HG02981 (cell line): ENCODE measurements at regions not wholly inside any gene's neighbourhood (a gene's known extent, or its start where the extent isn't known, plus 50 kb on each side); places are given as distances from the start of the nearest gene placed in this dataset.
"Not testable (repeated sequence)": the region's sequence is repeated elsewhere in the genome, so short reads cannot be mapped to it uniquely, and the experiment has no call there.

Source experiments
- ATAC-seq: cut with Tn5 transposase; IDR thresholded peaks from one replicate; pipeline ENCODE4 v1.9.1; 2021; ENCODE audit warnings: mild to moderate bottlenecking, moderate library complexity; ENCODE audit not compliant: unreplicated experiment

- not testable (repeated sequence) for ATAC-seq
These were observed 242.2 kb upstream of the PRSS1 start for GRCh38 chr7:142507066-142507465.

- ATAC-seq = no peak
These were observed 242.7 kb upstream of the PRSS1 start for GRCh38 chr7:142506601-142507000.

GRCh38 chr7:142503949-142504348 is 245.3 kb upstream of the PRSS1 start:
- not testable (repeated sequence) for ATAC-seq

- no peak for ATAC-seq
These were observed 245.2 kb upstream of the PRSS58 start for GRCh38 chr7:142503036-142503435.

GRCh38 chr7:142501434-142501833 is 243.6 kb upstream of the PRSS58 start:
- no peak for ATAC-seq

- ATAC-seq = no peak
These were observed 242.5 kb upstream of the PRSS58 start for GRCh38 chr7:142500366-142500765.

DNA sequence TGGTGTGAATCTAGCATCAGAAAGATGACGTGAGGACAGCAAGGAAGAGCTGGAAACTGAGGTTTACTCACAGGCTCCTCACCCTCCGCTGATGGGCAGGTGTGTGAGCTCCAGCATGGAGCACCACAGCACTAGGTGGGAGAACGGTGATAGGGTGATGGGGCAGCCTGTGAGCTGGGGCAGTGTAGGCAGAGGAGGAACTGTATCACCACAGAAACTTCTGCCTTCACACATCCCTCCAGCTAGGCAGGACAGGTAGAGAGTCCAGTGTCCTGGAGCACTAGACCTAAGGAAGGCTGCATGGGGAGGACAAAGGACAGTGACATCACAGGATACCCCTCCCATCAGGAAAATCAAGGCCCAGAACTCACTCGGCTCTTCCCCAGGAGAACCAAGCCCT is 241.8 kb upstream of the PRSS58 start:
- ATAC-seq = no peak

DNA sequence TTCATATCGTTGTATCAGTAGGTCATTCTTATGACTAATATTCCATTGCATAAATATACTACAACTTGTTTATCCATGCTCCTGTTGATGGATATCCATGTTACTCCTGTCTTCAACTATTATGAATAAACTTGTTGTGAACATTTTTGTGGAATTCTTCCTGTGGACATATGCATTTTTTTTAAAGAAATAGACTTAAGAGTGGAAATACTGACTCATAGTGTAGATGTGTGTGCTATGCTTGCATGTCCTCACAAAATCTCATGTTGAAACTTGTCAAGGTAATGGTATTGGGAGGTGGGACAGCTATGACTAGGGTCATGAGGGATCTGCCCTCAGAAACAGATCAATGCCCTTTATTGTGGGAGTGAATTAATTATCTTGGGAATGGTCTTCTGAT is 240.5 kb upstream of the PRSS58 start:
- ATAC-seq = no peak

DNA sequence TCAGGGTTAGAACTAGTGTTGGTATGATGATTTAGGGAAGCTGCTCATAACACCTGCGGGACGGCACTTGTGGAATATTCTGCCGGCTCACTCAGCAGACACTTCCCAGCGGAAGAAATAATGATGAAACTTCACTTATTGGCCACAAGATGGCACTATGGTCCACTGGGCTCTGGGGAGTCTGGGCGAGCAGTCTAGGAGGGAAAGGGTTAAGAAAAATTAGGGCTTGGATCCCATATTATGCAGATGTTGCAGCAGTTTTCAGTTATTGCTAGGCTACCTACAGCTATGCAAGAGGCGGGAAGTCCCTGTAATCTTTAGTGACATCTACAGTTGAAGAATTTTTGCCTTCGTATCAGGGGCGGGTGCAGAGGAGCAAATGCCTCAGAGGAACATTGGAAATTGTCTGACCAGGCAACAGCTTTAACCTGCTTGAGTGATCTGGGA is 238.7 kb upstream of the PRSS58 start:
- ATAC-seq = peak; percentile 71

DNA sequence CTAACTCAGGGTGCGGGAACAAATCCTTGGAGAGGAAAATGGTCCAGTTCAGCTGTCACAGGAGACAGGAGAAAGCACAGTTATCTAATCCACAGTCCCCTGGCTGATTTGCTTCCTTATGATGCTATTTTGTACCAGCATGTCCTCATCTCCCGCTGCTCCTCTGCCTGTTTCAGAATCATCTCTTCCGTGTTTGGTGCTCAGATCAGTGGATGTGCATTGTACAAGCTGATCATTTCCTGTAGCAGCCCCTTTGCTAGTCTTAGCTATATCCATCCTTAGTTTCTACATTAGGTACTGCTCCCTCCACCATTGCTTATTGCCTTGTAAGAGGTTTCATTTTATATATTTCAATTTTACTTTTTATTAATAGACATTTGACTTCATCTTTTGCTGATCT is 238.0 kb upstream of the PRSS58 start:
- not testable (repeated sequence) for ATAC-seq

DNA sequence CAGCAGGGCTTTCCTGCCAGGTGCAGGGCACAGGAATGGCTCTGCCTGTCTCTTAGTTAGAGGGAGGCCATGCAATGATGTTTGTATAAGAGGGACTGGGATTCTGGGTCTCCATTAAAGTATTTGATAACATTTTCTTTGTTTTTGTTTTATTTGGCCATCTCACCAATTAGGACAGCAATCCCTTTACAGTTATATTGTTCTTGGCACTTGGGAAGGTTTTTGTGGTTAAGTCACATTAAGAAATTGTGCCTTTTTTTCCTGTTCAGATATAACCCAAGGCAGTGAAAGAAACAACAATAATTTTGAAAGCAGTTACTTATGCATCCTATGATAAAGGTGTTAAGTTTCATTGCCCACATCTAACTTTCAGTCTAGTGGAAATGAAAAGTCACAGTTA is 237.4 kb upstream of the PRSS58 start:
- ATAC-seq = not testable (repeated sequence)

GRCh38 chr7:142494021-142494420 is 236.2 kb upstream of the PRSS58 start:
- ATAC-seq = no peak

DNA sequence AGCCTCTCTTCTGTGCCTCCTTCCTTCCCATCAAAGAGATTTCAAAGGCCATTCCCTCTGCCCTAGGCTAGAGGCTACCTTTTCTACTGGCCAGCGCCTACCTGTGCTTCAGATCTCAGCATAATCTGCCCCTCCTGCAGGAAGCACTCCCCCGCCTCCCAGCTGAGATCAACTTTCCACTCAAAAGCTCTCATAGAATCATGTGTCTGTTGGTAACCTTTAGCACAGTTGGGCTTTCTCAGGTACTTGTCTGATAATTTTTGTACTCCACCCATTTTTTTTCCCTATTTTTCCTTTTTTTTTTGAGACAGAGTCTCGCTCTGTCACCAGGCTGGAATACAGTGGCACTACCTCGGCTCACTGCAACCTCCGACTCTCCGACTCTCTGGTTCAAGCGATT is 231.0 kb upstream of the PRSS58 start:
- ATAC-seq = no peak

DNA sequence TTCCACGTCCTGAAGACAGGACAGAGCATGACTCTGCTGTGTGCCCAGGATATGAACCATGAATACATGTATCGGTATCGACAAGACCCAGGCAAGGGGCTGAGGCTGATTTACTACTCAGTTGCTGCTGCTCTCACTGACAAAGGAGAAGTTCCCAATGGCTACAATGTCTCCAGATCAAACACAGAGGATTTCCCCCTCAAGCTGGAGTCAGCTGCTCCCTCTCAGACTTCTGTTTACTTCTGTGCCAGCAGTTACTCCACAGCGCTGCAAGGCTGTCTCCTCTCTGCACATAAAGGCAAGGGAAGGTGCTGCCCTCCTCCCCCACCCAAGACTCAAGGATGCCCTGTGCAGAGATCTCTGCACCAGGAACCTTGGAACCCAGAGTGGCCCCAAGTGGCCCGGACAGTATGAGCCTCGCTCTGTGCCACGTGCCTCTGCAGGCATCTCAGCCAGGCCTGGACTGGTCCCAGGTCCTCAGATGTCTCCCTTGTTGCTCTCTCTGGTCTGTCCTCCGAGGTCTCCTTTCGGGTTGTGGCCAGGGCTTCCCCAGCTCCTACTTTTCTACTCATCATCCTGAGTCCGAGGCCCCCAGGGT is 230.3 kb upstream of the PRSS58 start:
- ATAC-seq = no peak

DNA sequence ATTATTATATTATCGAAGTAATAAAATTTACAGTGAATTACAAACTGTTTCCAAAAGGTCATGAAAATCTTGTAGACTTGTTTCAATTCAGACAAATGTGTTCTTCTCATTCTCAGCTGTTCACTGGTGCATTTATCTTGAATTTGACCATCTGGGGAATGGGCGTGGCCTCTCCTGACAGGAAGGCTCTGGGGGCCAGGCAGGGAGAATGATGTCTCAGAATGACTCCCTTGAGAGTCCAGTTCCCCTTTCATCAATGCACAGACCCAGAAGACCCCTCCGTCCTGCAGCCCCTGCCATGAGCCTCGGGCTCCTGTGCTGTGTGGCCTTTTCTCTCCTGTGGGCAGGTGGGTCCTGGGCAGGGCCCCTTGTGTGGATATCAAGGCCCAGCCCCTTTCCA is 229.7 kb upstream of the PRSS58 start:
- ATAC-seq = not testable (repeated sequence)

DNA sequence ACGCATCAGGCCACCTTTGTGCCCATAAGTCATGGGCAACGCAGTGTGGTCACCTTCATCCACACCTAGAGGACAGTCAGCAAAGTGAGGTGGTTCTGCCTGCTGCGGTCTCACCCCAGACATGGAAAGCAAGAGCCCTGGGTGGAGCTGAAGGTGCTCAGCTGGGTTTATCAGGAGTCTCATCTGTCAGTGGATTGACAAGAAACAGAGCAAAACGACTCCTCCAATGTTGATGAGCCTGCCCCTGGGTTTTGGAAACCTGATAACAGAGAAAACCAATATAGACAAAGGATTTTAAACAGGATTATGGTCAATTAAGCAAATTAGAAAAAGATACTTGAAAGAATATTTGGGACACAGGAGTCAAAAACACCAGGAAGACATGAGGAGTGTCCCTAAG is 229.3 kb upstream of the PRSS58 start:
- ATAC-seq = no peak

DNA sequence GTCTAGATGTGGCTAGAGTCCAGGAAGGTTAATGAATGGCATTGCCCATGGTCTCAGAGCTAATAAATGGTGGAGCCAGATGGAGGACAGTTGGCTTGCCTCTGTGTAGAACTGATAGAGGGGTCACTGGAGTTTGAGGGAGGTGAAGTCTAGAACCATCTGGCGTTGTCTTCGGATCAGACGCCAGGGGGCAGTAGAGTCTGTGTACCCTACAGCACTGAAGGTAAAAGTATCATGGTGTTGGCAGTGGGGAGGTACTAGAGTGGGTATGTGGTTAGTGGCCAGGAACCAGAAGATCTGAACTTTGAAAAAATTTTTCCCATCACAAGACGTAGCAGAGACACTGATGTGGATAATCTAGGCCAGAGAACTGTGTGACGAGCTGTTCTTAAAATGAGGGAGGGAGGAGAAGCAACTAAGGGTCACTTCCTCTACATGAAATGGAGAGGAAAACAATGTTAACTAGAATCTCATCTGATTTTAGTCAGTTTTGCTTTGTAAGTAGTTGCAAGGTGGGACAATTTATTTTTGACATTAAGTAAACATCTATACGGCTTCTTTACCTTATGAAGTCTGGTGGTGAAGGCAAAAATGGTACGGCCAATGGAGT is 227.9 kb upstream of the PRSS58 start:
- no peak for ATAC-seq

DNA sequence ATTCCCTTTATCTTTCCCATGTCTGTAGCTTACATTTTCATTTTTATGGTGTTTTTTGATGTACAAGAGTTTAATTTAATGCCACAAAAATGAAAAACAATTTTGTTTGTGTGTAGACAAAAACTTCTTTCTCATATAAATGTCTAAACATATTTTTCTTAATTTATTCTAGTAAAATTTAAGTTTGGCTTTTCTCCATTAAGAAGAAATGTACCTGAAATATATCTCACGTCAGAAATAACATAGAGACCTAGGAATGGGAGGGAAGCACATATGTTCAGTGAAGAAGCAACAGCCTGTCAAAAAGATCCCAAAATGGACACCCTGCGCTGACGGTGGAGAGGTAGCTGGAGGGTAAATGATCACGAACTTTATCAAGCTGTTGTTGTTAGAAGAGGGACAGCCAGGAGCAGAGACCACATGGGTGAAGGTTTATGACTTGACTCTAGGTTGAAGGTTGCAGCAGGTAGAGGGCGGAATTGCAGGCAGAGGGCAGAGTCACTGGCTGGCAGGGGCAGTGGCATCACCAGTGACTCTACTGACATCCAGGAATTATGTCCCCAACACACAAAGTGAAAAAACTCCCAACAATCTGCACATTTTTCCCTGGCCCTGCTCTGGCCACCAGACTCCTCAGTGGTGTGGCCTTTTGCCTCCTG is 225.9 kb upstream of the PRSS58 start:
- ATAC-seq = no peak

DNA sequence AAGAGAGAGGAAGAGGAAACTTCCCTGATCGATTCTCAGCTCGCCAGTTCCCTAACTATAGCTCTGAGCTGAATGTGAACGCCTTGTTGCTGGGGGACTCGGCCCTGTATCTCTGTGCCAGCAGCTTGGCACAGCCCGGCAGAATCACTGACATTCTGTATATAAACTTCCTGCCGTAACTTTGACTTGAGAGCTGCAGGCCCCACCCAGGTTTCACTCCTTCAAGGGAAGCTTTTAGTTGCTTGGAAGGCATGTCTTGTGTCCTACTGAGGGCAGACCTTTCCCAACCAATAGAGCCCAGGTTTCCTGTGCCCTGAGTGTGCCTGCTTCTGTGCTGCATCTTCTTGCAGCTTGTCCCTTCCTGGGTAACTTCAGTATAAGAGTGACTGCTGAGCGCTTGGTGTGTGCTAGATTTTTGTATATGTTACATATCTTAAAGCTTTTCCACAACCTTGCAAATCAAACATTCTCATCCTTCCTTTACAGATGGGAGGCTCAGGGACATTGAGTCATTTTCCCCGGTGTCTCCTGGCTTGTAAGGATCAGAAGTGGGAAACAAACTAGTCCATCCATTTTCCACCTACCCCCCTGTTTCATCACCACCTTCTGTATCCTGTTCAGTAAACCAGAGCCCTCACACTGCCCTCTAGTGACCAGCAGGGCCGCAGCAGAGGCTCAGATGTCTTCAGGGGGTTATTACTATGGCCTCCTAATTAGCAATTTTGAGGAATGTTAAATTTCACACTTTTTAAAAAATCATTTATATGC is 225.2 kb upstream of the PRSS58 start:
- peak; percentile 58 for ATAC-seq

DNA sequence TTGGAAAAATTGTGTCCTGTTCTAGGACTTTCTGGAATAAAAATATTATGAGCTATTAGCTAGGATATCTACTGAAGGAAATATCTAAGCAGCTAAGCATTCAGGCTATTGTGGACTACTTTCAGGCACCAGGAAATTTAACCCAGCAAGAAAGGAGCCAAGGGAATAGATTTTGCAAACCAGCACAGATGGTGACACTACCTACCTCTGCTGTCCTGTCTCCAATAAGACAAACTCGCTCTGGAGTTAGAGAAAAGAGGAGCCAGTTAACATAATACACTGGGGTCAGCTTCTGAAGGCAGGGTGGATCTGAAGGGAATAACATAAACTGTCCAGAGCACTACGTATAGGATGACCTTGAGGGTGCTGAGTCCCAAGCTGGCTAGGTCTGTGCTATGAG is 223.7 kb upstream of the PRSS58 start:
- no peak for ATAC-seq

GRCh38 chr7:142478479-142479220 is 220.8 kb upstream of the PRSS58 start:
- peak; percentile 74 for ATAC-seq
